HK-2 (cell line): ENCODE measurements at regions not wholly inside any gene's neighbourhood (a gene's known extent, or its start where the extent isn't known, plus 50 kb on each side); places are given as distances from the start of the nearest gene placed in this dataset.
A peak's percentile ranks its signal among the peaks of the same experiment; 100 is the strongest.
"Not testable (repeated sequence)": the region's sequence is repeated elsewhere in the genome, so short reads cannot be mapped to it uniquely, and the experiment has no call there.

Experiments used
- DNase-seq: peaks from one replicate; pipeline ENCODE4 v3.0.0-alpha.2; 2018; ENCODE audit not compliant: unreplicated experiment

DNA sequence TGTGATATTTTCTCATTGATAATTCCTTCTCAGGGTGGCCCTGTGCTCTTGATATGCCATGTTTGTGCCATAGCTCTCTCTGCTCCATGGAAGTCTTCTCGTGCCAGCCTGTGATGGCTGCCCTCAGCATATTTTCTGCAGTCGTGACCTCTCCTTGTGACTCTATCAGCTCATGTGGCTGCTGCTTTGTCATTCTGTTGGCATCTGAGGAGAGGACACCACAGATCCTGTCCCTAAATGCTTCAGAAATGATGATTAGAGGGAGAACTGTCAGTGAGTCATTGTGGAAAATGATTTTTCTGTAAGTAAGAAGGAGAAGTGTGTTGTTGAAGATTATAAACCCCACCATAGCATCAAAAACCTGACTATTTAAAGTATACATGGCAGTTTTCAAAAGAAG lies 286.0 kb downstream of the ADGRL2 start:
- peak; percentile 24 for DNase-seq

DNA sequence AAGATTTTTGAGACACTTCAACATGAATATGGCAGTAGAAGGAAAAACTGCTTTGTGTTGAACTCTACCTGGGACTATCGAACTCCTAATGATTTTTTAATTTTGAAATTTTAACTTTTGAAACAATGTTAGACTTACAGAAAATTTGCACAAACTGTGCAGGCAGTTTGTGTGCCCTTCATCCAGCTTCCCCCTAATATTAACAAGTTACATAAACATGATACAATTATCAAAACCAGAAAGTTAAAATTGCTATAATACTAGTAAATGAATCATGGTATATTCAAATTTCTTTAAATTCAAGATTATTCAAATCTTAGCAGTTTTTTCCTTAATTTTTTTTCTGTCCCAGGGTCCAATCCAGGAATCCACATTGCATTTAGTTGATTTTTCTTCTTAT lies 278.9 kb downstream of the ADGRL2 start:
- DNase-seq = no peak

DNA sequence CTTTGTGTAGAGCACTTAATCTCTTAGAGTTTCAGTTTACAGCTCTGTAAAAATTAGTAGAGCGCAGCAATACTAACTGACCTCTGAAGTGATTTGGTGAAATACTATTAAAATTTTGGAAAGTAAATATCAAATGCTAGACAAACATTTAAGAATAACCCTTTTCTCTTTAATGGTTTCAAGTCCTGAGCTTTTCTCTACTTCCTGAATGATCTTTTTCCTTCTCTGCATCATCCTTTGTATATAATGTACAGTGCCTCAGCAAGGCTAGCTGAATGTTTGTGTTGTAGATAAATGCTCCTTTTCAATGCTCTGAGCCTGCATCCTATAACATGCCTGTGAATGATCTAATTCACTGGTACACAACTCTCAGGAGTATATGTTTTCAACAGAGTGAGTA lies 272.9 kb downstream of the ADGRL2 start:
- DNase-seq = no peak

DNA sequence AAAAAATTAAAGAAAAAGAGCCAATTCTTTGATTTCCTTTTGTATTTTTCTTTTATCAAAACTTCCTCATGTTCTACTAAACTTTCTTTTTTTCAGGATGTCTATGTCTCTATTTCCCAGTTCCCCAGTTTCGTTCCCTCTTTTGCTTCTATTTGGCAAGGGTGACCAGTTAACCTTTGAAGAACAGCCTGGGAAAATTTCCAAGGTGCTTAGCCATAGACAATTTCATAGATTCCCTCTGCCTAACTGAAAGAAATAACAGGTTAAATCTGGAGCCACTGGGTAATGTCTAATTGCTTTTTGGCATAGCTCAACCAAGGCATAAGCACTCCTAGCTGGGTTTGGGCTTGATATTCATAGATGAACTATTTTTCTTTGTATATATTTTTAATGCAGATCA lies 272.3 kb downstream of the ADGRL2 start:
- DNase-seq = no peak

DNA sequence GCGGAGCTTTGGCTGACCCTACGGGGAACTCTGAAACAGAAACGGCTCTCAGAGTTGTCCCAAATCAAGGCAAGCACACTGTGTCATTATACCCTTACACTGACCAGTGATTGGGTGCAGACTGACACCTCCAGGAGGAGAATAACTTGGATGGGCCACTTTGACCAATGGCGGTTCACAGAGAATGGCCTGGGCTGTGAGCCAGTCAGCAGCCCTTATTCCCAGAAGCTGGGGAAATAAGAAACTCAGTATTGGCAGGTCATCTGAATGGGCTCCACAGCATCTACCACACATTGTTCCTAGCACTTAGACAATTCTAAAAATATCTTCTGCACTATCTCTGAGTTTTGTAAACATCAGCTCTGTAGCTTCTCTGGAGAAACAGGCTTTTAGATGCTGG lies 265.2 kb downstream of the ADGRL2 start:
- no peak for DNase-seq

DNA sequence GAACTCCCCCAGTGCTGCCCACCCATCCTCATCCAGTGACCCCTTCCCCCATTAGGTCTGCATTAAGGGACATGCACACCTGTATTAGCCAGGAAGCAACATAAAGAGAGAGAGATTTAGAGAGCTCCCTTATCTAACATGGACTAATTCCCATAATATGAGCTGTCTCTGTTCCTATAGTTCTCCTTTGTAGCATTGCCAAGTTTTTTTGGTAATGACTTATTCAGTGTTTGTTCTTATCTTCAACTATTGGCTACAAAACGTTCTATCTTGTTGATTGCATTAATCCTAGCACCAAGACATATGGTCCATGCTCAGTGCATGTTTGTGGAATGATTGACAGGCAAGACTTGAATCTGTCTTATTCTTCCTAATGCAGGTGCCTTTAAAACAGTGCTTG lies 264.0 kb downstream of the ADGRL2 start:
- DNase-seq = no peak

DNA sequence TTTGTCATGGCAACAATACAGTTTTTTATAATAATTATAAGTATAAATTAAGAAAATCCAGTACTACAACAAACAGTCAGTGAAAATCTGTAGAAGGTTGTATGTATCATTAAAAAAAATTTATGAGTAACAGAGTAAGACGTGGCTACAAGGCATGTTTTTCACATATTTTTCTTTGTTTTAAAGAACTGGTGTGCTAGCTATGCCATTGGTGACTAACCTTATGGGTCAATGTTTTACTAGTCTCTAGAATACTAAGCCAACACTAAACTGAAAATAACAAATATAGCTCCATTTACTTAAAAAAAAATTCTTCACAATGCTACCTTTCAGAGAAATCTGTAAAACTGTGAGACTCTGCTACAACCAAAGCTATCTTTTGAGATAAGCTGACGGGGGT lies 261.5 kb downstream of the ADGRL2 start:
- DNase-seq = no peak

DNA sequence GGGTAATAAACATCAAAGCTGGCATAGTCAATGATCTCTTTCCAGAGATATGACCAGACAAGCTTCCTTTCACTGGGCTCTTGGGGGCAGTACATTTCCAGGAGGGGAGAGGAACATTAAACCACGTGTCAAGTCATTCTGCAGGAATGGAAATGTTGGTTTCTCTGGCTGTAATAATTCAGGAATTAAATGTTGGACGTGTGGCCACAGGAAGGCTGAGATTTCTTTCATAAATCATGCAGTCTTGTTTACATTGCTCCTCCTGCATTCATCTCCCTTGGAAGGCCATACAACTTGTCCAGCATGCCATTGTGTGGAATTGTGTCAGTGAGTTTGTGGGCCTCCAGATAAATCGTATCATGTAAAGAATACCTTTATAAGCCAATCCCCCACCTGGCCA lies 259.2 kb downstream of the ADGRL2 start:
- DNase-seq = no peak

DNA sequence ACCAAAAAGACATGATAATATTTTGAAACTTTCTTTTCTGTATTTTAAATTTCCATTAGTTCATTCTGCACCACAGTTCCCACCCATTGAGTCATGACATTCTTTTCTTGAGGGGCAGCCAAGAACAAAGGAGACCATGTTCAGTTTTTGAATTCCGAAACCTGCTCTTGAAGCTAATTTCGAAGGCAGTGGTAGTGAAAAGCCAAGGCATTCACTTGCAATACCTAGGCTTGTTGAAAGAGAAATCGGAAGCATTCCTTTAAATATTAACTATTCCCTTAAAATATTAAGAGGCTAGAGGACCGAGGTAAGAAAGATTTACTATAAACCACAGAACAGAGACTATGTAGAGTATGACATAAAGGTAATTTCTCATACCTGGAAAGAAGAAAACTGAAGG lies 256.3 kb downstream of the ADGRL2 start:
- no peak for DNase-seq

DNA sequence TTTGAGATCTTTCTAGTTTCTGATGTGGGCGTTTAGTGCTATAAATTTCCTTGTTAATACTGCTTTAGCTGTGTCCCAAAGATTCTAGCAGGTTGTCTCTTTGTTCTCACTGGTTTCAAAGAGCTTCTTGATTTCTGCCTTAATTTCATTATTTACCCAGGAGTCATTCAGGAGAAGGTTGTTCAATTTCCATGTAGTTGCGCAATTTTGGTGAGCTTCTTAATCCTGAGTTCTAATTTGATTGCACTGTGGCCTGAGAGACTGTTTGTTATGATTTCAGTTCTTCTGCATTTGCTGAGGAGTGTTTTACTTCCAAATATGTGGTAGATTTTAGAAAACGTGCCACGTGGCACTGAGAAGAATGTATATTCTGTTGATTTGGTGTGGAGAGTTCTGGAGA lies 254.6 kb downstream of the ADGRL2 start:
- not testable (repeated sequence) for DNase-seq

DNA sequence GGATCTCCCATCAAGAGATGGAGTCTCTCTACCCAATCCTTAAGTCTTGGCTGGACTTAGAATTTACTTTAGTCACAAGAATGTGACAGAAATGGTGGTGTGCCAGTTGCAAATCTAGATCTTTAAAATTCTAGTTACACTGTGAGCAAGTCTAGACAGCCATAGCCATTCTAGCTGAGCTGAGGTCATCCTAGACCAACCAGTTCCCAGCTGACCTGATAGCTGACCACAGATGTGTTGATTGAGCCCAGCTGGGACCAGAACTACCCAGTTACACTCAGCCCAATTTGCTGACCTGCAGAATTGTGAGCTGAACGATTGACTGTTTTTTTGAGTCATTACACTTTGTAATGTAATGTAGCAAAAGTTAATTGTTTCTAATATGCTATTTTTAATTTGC lies 251.8 kb downstream of the ADGRL2 start:
- no peak for DNase-seq

DNA sequence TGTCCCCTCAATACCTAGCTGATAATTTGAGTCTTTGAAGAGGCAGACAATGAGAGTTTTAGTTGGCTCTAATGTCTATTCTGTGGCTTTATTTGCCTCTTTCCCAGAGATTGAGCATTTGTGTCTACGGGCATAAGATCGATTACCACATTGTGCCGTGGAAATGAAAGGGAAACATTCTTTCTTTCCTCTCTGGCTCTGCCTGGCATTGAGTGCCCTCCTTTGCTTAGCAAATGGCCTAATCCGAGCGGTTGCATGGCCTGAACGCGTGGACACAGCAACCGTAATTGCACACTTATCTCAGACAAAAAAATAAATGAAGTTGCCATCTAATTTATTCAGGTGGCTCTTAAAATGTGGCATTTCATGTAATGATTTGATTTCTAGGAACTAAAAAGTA lies 247.9 kb downstream of the ADGRL2 start:
- no peak for DNase-seq

DNA sequence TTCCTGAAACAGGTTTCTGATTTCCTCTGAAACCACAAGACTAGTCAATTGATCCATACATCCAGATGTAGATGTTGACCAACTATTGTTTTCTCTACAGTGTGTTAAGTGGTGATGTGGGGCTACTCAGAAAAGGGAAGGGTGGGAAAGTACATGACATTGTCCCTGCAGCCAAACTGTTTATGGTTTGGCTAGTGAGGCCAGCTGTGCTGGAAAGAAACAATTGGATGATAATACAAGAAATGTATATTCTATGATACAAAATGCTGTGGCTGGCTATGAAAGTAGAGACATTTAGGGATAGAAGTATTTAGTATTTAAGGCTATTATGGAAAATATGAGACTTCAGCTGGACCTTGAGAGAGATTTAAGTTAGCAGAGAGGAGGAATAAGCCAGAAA lies 244.5 kb downstream of the ADGRL2 start:
- no peak for DNase-seq

DNA sequence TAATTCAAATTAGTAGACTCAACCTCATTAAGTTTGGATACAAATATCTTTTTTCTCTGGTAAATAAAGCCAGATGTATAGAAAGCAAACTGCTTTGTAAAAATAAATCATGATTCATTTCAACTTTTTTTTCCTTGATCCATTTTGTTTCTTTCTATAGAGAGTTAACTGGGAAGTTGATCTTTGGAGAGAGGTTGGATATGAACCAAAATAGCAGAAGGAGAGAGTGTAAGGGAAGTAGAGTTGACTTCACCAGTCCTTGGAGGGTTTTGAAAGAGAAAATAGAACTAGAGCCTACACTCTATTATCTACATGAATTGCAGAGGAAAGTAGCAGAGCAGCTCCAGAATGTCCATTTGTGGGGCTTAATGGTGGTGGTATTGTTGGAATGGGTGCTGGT lies 243.8 kb downstream of the ADGRL2 start:
- no peak for DNase-seq

DNA sequence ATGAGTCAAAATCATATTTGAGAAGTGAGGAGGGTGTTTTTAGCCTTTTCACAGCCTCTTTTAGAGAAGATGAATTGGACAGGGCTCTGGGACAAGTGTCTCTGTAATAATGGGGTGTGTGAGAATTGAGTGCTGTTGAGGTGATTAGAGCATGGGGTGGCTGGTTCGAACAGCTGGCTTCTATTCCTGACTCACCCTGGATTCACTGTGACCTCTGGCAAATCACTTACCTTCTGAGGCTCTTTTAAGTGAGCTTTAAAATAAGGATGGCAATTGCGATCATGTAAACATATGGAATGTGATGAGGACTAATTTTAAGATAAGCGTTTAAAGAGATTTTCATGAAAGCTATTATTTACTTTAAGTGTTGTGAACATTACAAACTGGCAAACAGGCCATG lies 243.4 kb downstream of the ADGRL2 start:
- no peak for DNase-seq

DNA sequence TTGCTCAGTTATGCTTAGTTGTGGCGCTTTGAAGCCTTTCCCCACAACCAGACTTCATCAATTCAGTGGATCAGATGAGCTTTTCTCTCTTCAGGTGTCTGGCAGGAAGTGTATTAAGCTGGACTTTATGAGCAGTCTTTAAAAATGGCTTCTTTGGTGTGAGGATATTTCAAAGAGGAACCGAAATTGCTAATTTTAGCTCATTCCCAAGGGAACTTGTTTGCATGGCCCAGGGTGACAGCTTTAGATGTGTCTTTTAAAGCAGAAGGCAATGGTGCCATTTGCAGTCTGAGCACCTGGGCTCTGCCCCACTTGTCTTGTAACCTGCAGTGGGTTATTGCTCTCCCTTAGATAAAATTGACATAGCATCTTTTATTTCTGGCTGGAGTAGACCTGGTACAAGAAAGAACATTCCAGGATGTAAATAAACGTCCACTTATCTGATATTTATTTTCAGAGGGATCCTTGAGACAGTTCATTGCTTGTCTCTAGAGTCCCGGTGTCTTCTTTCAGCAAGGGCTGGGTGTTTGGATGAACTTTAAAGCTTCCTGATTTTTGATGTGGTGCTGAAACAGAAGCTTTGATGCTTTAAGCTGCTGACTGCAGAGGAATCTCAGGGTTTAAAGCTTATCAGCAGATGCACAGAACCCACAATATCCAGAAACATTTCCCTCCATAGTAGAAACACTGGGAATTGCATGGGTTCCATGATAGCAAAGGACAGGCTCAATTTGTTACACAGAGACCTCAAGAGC lies 241.7 kb downstream of the ADGRL2 start:
- no peak for DNase-seq
